CD4-positive, alpha-beta memory T cell (primary cell): ENCODE measurements at regions not wholly inside any gene's neighbourhood (a gene's known extent, or its start where the extent isn't known, plus 50 kb on each side); places are given as distances from the start of the nearest gene placed in this dataset.
A peak's percentile ranks its signal among the peaks of the same experiment; 100 is the strongest.
"Not testable (repeated sequence)": the region's sequence is repeated elsewhere in the genome, so short reads cannot be mapped to it uniquely, and the experiment has no call there.

ENCODE experiments used
- CTCF ChIA-PET: fragments of 350-600 bp; sonication (Branson Sonifier 250); formaldehyde crosslinking; loops from one replicate; lab custom pipeline; 2021; ENCODE audit warnings: inconsistent platforms; ENCODE audit not compliant: partially characterized antibody; lab: Charles Lee
- POLR2A ChIA-PET: fragments of 350-600 bp; sonication (Branson Sonifier 250); formaldehyde crosslinking; loops from one replicate; lab custom pipeline; 2021; ENCODE audit not compliant: partially characterized antibody; lab: Charles Lee
- DNase-seq, 5 donors: peaks; one replicate each; pipeline versions ENCODE4 v3.0.0 to v3.0.0-alpha.2; 2020 to 2022; ENCODE audit warnings: mixed read lengths in 1 of 5
- H3K27ac ChIP-seq: one replicate; pipeline ENCODE4 v1.7.0; 2013; ENCODE audit warnings: low read depth, low read length
- H3K27me3 ChIP-seq: 2 replicates; pipeline ENCODE4 v1.7.0; 2013; ENCODE audit warnings: mild to moderate bottlenecking, low read length, moderate library complexity; ENCODE audit not compliant: insufficient read depth
- H3K36me3 ChIP-seq: 2 replicates; pipeline ENCODE4 v1.7.0; 2013; ENCODE audit warnings: mild to moderate bottlenecking, low read length, moderate library complexity; ENCODE audit not compliant: insufficient read depth
- H3K4me1 ChIP-seq: 2 replicates; pipeline ENCODE4 v1.7.0; 2013; ENCODE audit warnings: mild to moderate bottlenecking, low read length, moderate library complexity; ENCODE audit not compliant: insufficient read depth
- H3K4me3 ChIP-seq, 2 donors: one replicate each; pipeline ENCODE4 v1.7.0; 2013; ENCODE audit warnings: low read length in 2 of 2, mild to moderate bottlenecking in 1 of 2
- H3K9me3 ChIP-seq, 2 donors: one replicate each; pipeline ENCODE4 v1.7.0; 2013; ENCODE audit warnings: low read length in 2 of 2, control low read depth in 1 of 2; ENCODE audit not compliant: control insufficient read depth in 1 of 2
- H3K27ac Mint-ChIP-seq, 7 donors: one replicate each; pipeline ENCODE4 v1.8.0; 2020 to 2021; ENCODE audit warnings: mixed read lengths in 7 of 7, mild to moderate bottlenecking in 6 of 7, inconsistent platforms in 3 of 7, moderate library complexity in 3 of 7
- H3K27me3 Mint-ChIP-seq, 2 donors: one replicate each; pipeline ENCODE4 v1.8.0; 2020 to 2021; ENCODE audit warnings: mixed read lengths in 2 of 2
- H3K36me3 Mint-ChIP-seq, 2 donors: one replicate each; pipeline ENCODE4 v1.8.0; 2020 to 2021; ENCODE audit warnings: mixed read lengths in 2 of 2, inconsistent platforms in 1 of 2, mild to moderate bottlenecking in 1 of 2
- H3K4me1 Mint-ChIP-seq, 4 donors: one replicate each; pipeline ENCODE4 v1.8.0; 2020 to 2021; ENCODE audit warnings: mixed read lengths in 4 of 4, mild to moderate bottlenecking in 1 of 4
- H3K4me3 Mint-ChIP-seq, 8 donors: one replicate each; pipeline ENCODE4 v1.8.0; 2020 to 2021; ENCODE audit warnings: mixed read lengths in 8 of 8, mild to moderate bottlenecking in 7 of 8, moderate library complexity in 6 of 8, inconsistent platforms in 3 of 8
- H3K9me3 Mint-ChIP-seq, 8 donors: one replicate each; pipeline ENCODE4 v1.8.0; 2020 to 2021; ENCODE audit warnings: mixed read lengths in 8 of 8, mild to moderate bottlenecking in 5 of 8, inconsistent platforms in 3 of 8, moderate library complexity in 1 of 8
- intact Hi-C: fragments of 100-400 bp; cut with micrococcal nuclease; formaldehyde crosslinking; loops from one replicate; pipeline ENCODE4 v1.15.1; 2023

DNA sequence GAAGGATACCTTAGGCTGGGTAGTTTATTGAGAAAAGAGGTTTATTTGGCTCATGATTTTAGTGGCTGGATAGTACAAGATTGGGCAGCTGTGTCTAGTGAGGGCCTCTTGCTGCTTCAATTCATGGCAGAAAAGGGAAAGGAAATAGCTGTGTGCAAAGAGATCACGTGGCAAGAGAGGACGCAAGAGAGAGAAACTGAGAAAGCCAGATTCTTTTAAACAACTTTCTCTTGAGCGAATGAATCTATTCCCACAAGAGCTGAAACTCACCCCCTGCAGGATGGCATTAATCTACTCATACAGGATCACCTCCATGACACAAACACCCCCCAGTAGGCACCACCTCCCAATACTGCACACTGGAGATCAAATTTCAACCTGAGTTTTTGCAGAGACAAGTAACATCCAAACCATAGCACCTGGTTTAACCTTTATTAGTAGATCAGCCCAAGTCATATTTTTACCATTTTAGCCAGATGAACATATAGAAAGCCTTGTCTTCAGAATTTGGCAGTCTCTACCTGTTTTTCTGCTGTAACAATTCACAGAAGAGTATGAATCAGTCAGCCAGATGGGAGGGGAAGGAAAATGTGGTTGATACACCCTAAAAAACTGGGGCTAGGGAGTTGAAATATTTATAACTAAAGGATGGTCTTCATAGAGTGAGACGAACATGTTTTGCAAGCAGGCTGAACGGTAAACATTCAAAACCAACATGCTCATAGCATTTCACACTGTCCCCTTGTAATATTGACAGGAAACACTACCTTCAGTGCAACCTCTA is 73.9 kb upstream of the NCKAP5 start:
- Histone ChIP-seq H3K27me3 (no peaks in the 10 kb centered on the region), H3K4me3 (no peak overlapping the region), H3K36me3 (no peaks in the 10 kb centered on the region), H3K27ac (no peak overlapping the region), H3K9me3 (no peaks in the 10 kb centered on the region), H3K4me1 (no peaks in the 10 kb centered on the region)
- Mint-ChIP-seq H3K36me3 (no peaks in the 10 kb centered on the region), H3K27me3 (no peaks in the 10 kb centered on the region), H3K27ac (no peak overlapping the region), H3K4me1 (no peaks in the 10 kb centered on the region), H3K9me3 (peaks cover 0 to 6% (median 3%) of the 10 kb centered on the region in 8 donors), H3K4me3 (no peak overlapping the region)
- intact Hi-C loops, result no loop called here
- ChIA-PET POLR2A (no interaction called here), CTCF (no interaction called here)
- DNase-seq, result no peak

DNA sequence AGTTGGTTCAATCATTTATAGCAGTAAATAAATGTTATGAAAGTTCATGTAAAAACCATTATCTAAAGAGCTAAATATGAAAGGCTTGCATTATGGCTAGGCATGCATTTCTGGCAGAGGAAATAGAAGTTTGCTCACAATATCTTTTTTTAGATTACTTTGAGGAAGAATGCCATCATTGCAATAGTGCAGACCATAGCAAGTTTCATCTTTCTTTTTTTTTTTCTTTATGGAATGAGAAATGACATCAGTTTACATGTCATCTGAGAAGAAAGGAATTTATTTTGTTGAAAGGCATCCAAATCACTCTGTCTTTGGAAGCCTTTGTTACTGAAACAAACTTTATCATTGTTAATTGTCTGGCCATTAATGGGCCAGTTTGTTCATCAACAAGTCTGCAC is 74.5 kb upstream of the NCKAP5 start:
- ChIA-PET CTCF (no interaction called here), POLR2A (no interaction called here)
- no peaks in the 10 kb centered on the region for H3K9me3 ChIP-seq
- H3K27me3 ChIP-seq, result no peaks in the 10 kb centered on the region
- Mint-ChIP-seq H3K4me3 (no peak overlapping the region), H3K27ac (no peak overlapping the region), H3K4me1 (no peaks in the 10 kb centered on the region), H3K9me3 (peaks cover 0 to 6% (median 5%) of the 10 kb centered on the region in 8 donors), H3K36me3 (no peaks in the 10 kb centered on the region), H3K27me3 (no peaks in the 10 kb centered on the region)
- no peak for DNase-seq
- H3K27ac ChIP-seq, result no peak overlapping the region
- no peak overlapping the region for H3K4me3 ChIP-seq
- intact Hi-C loops, result no loop called here
- H3K4me1 ChIP-seq, result no peaks in the 10 kb centered on the region
- H3K36me3 ChIP-seq, result no peaks in the 10 kb centered on the region

DNA sequence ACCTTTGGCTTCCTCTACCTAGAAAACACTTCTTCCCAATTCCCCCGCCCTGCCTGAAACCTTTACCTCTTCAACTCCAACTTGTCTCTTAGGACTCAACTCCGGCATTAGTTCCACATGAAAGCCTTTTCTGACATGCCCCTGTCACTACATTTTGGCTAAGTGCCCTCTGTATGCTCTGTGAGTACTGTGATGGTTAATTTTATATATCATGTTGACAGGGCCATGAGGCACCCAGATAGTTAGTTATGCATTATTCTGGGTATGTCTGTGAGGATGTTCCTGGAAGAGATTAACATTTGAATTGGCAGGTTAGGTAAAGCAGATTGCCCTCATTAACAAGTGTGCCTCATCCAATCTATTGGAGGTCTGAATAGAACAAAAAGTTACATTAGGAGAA is 75.6 kb upstream of the NCKAP5 start:
- H3K4me1 Mint-ChIP-seq, result no peaks in the 10 kb centered on the region
- H3K27ac Mint-ChIP-seq, result no peak overlapping the region
- no peaks in the 10 kb centered on the region for H3K36me3 Mint-ChIP-seq
- no peaks in the 10 kb centered on the region for H3K36me3 ChIP-seq
- no peak overlapping the region for H3K4me3 Mint-ChIP-seq
- H3K9me3 ChIP-seq, result no peaks in the 10 kb centered on the region
- no peak for DNase-seq
- peaks cover 0 to 9% (median 5%) of the 10 kb centered on the region in 8 donors for H3K9me3 Mint-ChIP-seq
- H3K27ac ChIP-seq, result no peak overlapping the region
- no peaks in the 10 kb centered on the region for H3K27me3 ChIP-seq
- no peaks in the 10 kb centered on the region for H3K4me1 ChIP-seq
- no peaks in the 10 kb centered on the region for H3K27me3 Mint-ChIP-seq
- ChIA-PET POLR2A (no interaction called here), CTCF (no interaction called here)
- H3K4me3 ChIP-seq, result no peak overlapping the region
- intact Hi-C loops, result no loop called here

DNA sequence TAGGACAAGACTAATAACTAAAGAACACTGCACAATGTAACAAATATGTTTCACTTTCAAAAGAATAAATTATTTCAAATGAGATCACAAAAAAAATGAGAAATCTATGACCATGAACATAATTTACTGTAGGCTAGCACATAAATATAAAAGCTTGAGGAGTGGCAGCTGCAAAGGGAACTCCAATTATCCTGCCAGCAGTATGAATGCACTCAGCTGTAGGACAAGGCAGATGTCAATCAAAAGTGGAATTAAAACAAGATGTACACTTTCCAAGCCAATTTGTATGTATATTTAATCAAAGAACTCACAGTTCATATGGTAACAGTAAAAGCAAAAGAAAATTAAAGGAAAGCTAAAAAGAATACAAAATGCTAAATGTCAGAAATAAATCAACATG is 76.6 kb upstream of the NCKAP5 start:
- no peak overlapping the region for H3K4me3 Mint-ChIP-seq
- no peak for DNase-seq
- H3K27ac ChIP-seq, result no peak overlapping the region
- no peaks in the 10 kb centered on the region for H3K36me3 ChIP-seq
- H3K4me1 Mint-ChIP-seq, result no peaks in the 10 kb centered on the region
- intact Hi-C loops, result no loop called here
- H3K9me3 ChIP-seq, result no peaks in the 10 kb centered on the region
- ChIA-PET CTCF (no interaction called here), POLR2A (no interaction called here)
- no peaks in the 10 kb centered on the region for H3K36me3 Mint-ChIP-seq
- peaks cover 0 to 13% (median 3%) of the 10 kb centered on the region in 8 donors for H3K9me3 Mint-ChIP-seq
- no peaks in the 10 kb centered on the region for H3K27me3 Mint-ChIP-seq
- H3K27me3 ChIP-seq, result no peaks in the 10 kb centered on the region
- H3K4me1 ChIP-seq, result no peaks in the 10 kb centered on the region
- H3K4me3 ChIP-seq, result no peak overlapping the region
- H3K27ac Mint-ChIP-seq, result no peak overlapping the region

DNA sequence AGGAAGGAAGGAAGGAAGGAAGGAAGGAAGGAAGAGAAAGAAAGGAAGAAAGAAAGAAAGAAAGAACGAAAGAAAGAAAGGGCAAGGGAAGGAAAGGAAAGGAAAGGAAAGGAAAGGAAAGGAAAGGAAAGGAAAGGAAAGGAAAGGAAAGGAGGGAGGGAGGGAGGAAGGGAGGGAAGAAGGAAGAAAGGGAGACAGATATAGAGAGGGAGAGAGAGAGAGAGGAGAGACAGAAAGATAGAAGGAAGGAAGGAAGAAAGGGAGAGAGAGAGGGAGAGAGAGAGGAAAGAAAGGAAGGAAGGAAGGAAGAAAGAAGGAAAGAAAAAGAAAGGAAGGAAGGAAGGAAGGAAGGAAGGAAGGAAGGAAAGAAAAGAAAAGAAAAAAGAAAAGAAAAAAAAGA is 79.1 kb upstream of the NCKAP5 start:
- intact Hi-C loops, H3K27me3 Mint-ChIP-seq, H3K36me3 ChIP-seq, H3K27ac Mint-ChIP-seq, H3K4me3 ChIP-seq, DNase-seq, H3K27ac ChIP-seq, H3K27me3 ChIP-seq, POLR2A ChIA-PET, H3K4me1 ChIP-seq, H3K36me3 Mint-ChIP-seq, CTCF ChIA-PET, H3K9me3 ChIP-seq, H3K4me1 Mint-ChIP-seq: not testable (repeated sequence)
- Mint-ChIP-seq H3K4me3 (peak overlapping the region in 1 of 8 donors; percentile 36), H3K9me3 (peaks cover 0 to 17% (median 5%) of the 10 kb centered on the region in 8 donors)

DNA sequence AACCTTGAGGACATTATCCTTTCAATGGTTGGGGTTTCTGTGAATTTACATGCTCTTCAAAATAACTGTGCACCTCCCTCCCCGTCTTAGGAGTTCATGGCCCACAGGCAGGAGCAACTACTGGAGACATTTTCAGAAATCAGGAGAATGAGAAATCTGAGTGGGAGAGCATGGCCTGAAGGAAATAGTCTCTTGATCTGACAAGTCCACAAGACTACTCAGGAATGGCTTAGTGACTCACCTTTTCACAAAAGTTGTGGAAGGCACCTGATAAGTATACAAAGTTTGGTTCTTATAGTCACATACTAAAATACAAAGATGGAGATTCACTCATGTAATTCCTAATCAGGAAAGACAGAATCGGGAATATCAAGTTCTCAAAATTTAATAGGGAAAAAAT is 83.6 kb upstream of the NCKAP5 start:
- H3K36me3 Mint-ChIP-seq, result no peaks in the 10 kb centered on the region
- intact Hi-C loops, result no loop called here

DNA sequence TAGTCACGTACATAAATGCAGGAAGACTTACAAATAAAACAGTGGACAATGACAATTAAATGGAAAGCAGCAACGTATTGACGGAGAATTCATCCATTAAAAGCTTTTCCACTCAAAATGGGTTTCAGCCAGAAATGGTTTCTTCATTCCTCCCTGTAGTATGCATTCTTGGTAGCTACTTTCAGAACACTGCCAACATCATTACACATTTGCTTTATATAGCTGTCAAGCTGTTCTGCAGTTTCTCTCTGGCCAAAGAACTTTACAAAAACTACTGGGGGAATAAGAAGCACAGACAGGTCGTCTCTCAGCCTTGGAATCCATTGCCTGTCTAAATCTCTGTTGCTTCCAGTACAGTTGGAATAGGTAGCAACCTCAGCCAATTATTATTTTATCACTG is 84.1 kb upstream of the NCKAP5 start:
- H3K9me3 ChIP-seq, result no peaks in the 10 kb centered on the region
- H3K36me3 Mint-ChIP-seq, result no peaks in the 10 kb centered on the region
- intact Hi-C loops, result no loop called here
- H3K9me3 Mint-ChIP-seq, result peaks cover 0 to 12% (median 0%) of the 10 kb centered on the region in 8 donors
- no peaks in the 10 kb centered on the region for H3K27me3 Mint-ChIP-seq
- no peaks in the 10 kb centered on the region for H3K36me3 ChIP-seq
- ChIA-PET POLR2A (no interaction called here), CTCF (no interaction called here)
- no peak overlapping the region for H3K4me3 Mint-ChIP-seq
- H3K4me1 ChIP-seq, result no peaks in the 10 kb centered on the region
- no peak overlapping the region for H3K4me3 ChIP-seq
- no peak for DNase-seq
- H3K4me1 Mint-ChIP-seq, result no peaks in the 10 kb centered on the region
- H3K27ac Mint-ChIP-seq, result no peak overlapping the region
- H3K27ac ChIP-seq, result no peak overlapping the region
- H3K27me3 ChIP-seq, result no peaks in the 10 kb centered on the region

More for the DNA sequence above, 83.6 kb upstream of the NCKAP5 start:
- Histone ChIP-seq H3K27me3 (no peaks in the 10 kb centered on the region), H3K4me1 (no peaks in the 10 kb centered on the region), H3K27ac (no peak overlapping the region), H3K9me3 (no peaks in the 10 kb centered on the region), H3K36me3 (no peaks in the 10 kb centered on the region), H3K4me3 (no peak overlapping the region)
- Mint-ChIP-seq H3K27me3 (no peaks in the 10 kb centered on the region), H3K4me1 (no peaks in the 10 kb centered on the region), H3K9me3 (peaks cover 0 to 13% (median 0%) of the 10 kb centered on the region in 8 donors), H3K27ac (no peak overlapping the region), H3K4me3 (no peak overlapping the region)
- POLR2A ChIA-PET, result no interaction called here
- CTCF ChIA-PET, result no interaction called here
- no peak for DNase-seq
